ENCODE measurements at regions not wholly inside any gene's neighbourhood (a gene's known extent, or its start where the extent isn't known, plus 50 kb on each side); places are given as distances from the start of the nearest gene placed in this dataset.

DNA sequence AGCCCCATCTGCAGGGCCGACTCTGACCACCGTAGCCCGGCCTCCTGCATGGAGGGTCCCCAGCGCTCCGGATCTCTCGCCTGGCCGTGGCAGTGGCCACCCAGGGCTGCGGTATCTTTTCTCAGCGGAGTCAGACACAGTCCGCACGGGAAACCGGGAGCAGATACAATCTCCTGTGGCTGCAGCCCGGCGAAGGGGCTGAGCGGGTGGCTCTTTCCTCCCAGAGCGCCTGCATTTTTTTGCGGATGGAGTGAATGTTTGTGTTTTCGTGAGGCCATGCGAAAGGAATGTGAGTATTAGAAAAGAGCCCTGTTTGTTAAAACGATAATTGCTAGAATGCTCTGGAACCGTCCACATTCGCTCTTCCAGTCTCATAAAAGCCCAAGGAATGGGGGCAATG lies 53.4 kb upstream of the PTCH1 start:
- TF ChIP-seq MXI1 (IDR thresholded peaks at IDR 0.05; ENCODE audit: low read depth, low read length) = no peak
- no peak for TF ChIP-seq CEBPZ (IDR thresholded peaks at IDR 0.05; ENCODE audit: low read depth, low read length)
